Epithelial cell of proximal tubule (primary cell): ENCODE measurements at regions not wholly inside any gene's neighbourhood (a gene's known extent, or its start where the extent isn't known, plus 50 kb on each side); places are given as distances from the start of the nearest gene placed in this dataset.

ENCODE experiments used
- DNase-seq: peaks from one replicate; pipeline ENCODE4 v3.0.0-alpha.2; 2011; ENCODE audit warnings: low read depth
- H3K4me3 ChIP-seq: 2 replicates; pipeline ENCODE4 v1.5.1; 2011; ENCODE audit warnings: low read depth, mild to moderate bottlenecking, low read length
- TF ChIP-seq, protein P1 (sequence below): conservative IDR thresholded peaks from 2 replicates; pipeline ENCODE4 v1.5.1; 2012; ENCODE audit warnings: low read depth, mild to moderate bottlenecking, low read length

DNA sequence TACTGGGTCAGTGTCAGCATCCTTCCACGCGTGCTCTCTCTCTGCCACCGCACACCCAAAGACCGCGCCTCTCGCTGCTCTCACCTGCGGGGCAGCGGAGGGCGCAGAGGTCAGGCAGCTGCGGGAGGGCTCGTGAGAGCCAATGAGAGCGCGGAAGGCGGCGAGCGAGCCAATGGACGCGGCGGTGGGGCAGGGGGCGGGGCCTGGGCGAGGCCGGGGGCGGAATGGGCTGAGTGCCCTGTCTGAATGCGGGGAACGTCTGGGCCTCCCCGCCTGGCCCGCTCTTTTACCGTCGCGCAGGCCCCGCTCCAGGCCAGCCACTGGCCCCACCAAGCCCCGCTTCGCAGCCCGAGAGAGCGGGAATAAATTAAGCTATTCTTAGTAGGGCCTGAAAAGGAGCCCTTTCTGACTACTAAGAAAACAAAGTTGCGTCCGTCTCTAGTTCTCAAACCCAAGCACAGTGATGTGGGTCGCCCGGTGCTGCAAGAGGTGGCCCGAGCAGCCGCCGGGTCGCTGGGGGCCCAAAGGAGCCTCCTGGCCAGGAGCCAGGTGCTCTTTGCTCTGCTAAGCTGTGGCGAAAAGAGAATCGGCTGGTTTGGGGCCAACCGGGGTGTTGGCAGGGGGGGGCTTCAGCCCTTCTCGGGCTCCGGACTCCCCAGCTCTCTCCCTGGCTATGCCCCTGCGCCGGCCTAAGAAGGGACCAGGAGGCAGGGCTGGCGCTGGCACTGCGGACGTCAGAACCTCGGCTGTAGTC lies 81.1 kb upstream of the GLI2 start:
- no peak overlapping the region for H3K4me3 ChIP-seq
- TF ChIP-seq, protein P1, sequence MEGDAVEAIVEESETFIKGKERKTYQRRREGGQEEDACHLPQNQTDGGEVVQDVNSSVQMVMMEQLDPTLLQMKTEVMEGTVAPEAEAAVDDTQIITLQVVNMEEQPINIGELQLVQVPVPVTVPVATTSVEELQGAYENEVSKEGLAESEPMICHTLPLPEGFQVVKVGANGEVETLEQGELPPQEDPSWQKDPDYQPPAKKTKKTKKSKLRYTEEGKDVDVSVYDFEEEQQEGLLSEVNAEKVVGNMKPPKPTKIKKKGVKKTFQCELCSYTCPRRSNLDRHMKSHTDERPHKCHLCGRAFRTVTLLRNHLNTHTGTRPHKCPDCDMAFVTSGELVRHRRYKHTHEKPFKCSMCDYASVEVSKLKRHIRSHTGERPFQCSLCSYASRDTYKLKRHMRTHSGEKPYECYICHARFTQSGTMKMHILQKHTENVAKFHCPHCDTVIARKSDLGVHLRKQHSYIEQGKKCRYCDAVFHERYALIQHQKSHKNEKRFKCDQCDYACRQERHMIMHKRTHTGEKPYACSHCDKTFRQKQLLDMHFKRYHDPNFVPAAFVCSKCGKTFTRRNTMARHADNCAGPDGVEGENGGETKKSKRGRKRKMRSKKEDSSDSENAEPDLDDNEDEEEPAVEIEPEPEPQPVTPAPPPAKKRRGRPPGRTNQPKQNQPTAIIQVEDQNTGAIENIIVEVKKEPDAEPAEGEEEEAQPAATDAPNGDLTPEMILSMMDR: no peak
- no peak for DNase-seq

DNA sequence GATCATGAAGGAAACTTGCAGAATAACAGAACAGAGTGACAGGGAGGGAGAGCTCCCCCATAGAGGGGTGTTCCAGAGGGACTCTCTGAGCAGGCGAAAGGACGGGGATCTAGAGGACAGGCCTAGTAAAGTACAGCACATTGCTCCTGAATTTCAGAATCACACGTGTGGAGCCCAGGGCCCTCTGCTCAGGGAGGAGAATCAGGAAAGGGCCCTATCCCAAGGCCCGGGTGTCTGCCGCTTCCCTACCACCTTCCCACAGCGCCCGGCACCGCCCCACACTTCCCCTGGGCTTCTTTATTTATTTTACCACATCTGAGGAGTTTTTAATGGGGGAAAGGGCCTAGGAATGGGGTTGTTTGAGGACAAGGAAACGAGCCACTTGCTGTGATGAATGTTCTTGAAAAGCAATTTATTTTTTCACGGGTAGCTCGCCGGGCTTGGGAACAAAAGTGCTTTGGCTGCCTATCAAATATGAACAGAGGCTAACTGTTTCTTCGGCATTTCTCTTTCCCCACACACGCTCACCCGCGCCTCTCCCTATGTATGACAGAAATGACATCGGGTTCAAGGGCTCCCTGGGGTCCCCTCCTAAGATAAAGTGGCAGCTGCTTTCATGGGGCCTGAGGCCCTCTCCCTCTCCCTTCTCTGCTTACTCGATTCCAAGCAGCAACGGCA lies 79.3 kb upstream of the GLI2 start:
- TF ChIP-seq, protein P1: no peak
- no peak overlapping the region for H3K4me3 ChIP-seq
- DNase-seq: no peak

DNA sequence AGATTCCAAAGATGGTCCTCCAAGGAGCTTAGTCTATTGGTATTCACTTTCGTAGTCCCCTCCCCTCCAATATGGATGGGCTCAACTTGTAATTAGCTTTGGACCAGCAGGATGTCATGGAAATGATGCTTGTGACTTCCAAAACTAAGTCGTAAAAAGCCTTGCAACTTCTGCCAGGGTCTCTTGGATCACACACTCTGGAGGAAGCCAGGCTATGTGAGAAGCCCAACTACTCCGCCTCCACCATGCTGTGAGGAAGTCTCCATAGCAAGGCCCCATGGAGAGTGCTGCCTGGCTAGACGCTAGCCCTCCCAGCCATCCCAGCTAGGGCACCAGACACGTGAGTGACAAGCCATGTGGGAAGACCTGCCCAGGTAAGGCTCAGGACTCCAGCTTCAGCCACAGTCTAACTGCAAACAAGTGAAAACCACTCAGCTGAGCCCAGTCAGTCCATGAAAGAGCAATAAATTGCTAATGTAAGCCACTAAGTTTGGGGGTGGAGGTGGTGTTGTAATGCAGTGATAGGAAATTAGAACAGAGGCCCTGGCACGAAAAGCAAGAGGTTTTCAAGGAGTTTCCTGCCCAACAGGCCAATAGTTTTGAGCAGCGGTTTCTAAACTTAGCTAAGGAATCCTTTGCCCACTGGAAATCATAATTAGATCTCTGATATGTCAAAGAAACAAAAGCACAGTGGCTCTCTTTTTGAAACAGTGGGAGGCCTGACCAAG lies 77.5 kb upstream of the GLI2 start:
- TF ChIP-seq, protein P1: no peak
- no peak overlapping the region for H3K4me3 ChIP-seq
- no peak for DNase-seq

DNA sequence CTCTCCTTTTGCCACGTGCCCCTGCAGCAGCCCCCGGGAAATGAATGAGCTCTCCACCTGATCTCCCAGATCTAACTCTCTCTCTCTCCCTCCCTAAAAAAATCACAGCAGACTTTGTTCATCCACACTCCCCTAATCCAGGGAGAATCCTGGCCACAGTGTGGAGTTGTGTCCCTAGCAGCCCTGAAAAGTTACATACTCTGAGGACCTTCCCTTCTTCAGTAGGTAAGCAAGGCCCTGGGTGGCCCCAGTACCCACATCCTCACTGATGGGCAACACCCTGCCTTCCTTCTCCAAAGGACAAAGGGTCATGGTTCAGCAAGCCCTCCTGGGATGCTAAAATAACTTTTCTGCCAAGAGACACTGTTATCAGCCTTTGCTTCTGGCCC lies 76.9 kb upstream of the GLI2 start:
- no peak overlapping the region for H3K4me3 ChIP-seq
- DNase-seq: no peak
- TF ChIP-seq, protein P1: no peak

DNA sequence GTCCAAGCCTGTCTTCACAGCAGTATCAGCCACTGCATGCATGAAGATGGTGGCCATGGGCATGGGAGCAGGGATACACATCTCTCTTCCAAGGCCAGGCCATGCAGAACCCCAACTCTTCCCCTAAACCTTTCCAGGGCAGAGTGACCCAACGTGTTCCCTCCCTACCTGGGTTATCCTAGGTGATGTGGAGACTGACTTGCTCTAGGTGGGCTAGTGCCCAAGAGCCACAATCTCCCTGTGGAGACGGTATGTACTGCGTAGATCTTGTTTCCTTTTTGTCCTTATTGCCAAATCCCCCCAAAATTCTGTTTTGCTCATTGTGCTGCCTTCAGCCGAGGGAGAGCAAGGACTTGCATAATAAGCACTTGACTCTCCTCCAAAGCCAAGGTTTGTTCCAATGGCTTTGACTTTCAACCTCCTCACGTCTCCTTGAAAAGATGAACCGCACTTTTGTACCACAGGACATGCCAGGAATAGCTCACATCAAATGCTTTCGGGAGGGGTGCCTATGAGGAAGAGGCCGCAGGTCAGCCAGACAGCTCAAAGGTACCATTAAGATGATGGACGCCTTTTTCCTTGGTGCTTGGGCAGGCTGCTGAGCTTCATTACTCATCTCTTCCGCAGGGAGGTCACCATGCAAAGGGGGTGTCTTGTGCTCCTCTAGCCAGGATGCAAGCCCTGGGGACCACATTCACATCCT lies 76.2 kb upstream of the GLI2 start:
- DNase-seq: no peak
- H3K4me3 ChIP-seq: no peak overlapping the region
- TF ChIP-seq, protein P1: no peak

DNA sequence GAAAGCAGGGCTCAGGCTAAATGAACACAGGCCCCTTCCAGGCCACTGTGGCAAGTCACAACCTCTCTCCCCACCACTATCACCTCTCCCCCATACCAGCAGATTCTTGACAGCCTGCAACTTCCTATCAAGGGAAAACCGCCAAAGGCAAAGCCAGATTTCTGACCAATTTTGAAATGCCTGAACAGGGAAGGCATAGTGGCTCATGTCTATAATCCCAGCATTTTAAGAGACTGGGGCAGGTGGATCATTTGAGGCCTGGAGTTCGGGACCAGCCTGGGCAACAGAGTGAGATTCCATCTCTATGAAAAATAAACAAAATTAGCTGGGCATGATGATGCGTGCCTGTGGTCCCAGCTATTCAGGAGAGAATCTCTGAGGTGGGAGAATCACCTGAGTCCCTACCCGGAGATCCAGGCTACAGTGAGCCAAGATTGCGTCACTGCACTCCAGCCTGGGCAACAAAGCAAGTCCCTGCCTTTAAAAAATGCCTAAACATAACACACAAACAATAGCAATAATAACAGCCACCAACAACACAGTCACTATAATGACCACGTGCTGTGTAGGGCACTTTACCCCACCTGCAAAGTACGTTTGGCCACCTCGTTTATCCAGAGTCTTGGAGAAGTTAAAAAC lies 75.5 kb upstream of the GLI2 start:
- H3K4me3 ChIP-seq: no peak overlapping the region
- no peak for DNase-seq
- TF ChIP-seq, protein P1: no peak
